GM19324 (cell line): ENCODE measurements at regions not wholly inside any gene's neighbourhood (a gene's known extent, or its start where the extent isn't known, plus 50 kb on each side); places are given as distances from the start of the nearest gene placed in this dataset.

Source experiments
- ATAC-seq: cut with Tn5 transposase; IDR thresholded peaks from one replicate; pipeline ENCODE4 v1.9.1; 2021; ENCODE audit warnings: mild to moderate bottlenecking, moderate library complexity; ENCODE audit not compliant: unreplicated experiment, low FRiP score

DNA sequence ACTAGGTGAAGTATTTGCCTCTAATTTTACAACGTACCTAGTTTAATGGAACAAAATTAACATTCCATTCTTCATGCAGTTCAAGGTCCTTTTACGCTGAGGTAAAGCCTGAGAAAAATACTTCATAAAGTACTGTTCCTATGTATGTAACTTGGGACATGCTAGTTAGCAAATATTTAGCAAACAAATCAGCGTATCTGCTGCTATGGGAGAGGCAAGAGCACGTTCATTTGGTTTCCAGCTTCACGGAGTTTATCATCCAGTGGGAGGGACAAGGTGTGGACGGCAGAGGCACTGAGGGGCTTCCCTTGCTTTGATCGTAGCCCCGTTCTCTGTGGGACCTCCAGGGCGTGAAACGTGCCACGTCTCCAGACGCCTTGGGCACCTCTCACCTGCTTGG, 248.8 kb downstream of the IRS2 start:
- no peak for ATAC-seq

DNA sequence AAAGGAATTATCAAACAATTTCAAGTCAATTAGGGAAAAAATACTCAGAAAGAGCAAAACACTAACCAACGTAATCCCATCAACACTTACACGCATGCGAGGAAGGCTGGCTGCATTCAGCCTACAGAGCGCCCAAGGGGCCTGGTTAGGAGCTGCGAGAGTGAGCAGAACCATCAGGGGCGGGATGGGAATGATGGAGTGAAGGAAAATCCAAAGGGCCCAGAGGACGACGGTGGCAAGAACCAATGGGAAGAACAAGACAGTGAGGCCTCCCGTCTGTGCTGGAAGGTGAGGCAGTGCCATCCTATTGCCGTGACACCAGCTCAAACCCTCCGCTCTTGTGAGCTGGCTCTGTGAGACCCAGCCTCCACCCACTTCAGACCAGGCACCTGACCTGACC, 253.0 kb downstream of the IRS2 start:
- ATAC-seq, result no peak

DNA sequence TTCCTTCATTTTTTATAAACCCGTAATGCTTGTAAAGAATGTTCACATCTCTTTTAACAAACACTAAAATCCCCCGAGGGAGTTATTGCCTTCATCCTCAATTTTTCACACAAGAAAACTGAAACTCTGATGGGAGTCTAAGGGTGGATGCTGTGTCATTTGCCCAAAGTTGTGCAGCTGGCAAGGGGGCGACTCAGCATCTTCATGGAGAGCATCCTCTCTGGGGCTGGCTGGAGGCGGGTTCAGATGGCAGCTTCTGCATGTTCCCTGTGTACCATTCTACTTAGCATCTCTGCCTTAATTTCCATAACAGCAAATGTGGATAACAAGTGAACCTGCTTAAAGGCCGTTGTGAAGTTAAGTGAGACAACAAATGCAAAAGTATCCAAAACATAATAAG, 256.4 kb downstream of the IRS2 start:
- ATAC-seq, result no peak

DNA sequence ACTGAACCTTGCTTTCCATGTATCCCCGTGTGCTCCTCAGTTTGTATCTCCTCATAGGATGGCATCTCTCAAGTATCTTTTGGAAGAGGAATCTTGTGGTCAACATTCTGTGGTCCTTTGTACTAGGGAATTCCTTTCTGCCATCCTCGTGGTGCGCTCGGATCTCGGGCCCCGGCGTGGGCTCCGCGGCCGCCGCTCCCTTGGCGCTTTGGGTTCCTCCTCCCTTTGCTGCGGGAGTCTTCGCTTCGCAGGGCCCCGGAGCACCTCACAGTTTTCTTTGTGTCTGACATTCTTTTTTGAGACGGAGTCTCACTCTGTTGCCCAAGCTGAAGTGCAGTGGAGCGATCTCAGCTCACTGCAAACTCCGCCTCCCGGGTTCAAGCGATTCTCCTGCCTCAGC, 264.7 kb downstream of the IRS2 start:
- ATAC-seq, result no peak

DNA sequence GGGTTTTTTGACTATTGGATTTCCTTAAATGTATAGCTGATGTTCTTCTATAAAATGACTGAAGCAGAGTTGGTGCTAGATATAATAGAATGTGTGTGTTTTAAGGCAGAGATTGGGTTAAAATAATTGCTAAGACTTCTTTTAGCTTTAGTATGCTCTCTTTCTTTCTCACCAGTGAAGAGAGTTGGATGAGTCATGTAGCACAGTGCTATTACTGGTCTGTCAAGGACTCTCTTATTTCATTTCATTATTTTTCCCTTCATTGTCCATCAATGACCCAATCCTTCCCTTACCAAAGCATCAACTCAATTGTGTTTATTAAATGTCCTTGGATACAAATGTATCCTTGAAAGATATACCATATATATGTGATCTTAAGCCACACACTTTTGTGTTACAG, 268.9 kb downstream of the IRS2 start:
- no peak for ATAC-seq

DNA sequence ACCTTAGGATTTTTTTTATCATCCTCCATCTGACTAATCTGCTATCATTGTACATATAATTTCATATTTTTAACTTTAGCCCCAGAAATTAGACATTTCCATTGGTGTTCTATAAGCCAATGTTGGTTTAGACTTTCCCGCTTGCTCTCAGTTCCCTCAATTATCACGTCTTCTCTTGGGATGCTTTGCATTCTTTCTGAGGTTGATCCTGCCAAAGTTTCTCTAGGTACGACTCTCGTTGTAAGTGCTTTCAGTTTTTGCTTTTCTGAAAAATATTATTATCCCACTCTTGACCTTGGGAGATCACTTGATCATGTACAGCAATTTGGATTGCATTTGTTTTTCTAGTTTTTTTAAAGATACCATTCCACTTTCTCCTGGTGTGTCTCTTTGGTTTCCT, 270.2 kb downstream of the IRS2 start:
- ATAC-seq, result no peak

DNA sequence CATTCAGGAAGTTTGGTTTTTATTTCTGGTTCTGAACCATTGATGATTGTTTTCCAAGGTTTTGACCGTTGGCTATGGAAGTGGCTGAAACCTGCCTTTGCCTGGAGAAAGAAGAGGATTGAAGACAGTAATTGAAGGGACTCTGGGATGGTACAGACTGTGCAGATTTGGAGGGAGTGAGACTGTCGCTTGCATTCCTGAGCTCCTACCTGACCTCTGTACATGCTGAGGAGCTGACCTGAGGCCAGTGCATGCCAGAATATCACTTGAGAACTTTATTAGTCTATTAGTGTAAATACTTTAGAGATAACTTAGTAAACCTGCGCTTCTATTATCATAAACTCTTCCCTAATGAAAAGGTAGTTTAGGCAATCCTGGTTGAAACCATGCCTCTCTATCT, 276.4 kb downstream of the IRS2 start:
- no peak for ATAC-seq

DNA sequence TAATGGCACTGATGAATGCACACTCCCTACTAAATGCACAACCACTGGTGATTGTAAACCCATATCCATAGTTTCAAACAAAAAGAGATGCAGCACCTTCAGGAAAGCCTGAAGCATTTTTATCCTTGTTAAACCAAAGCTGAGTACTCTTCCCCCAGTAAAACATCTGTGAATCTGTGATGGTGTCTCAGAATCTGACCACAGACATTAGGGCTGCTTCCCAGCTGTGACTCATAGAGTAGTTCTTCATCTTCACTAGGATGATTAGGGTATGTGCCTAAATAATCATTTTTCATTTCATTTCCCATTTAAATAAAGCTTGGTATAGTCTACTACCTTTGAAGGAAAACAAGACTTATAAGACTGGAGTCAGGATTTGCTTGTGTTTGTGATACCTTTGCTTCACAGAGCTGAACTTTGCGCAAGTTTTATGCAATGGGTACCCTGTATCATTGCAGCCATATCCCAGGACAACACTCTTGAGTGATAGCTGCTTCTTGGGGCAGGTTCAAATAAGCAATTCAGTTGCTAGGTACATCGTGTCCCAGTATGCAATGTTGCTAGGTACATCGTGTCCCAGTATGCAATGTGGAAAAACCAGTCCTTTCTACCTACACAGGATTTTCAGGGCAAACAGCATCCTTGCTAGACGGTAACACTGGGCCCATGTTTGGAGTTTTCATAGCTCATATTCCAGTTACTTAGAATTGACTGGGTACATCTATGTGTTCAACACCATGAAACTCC, 277.1 kb downstream of the IRS2 start:
- ATAC-seq, result no peak

DNA sequence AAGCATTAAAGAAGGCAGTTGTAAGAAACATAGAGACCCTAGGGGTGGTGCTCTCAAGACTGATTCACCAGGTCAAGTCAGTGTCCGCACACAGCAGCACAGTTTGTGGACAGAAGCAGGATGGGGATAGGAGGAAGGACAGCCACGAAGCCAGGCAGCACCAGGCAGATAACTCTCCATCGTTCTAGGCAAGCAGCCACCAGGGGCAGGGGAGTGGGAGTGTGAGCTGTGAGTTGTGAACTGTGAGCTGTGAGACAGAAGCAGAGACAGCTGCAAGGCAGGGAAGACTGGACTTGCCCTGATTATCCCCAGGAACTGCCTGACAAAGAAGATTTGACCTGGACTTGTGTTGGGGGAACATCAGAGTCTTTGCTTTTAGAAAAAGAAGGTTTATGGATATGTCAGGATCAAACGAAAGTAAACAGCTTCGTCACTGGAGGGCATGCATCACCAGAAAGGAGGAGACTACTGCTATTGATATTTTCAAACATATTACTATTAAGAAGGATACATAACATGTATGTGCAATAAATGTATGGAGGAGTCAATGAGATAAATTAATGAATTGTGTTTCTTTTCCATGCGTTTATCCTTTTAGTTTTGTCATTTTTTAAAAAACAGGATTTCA, 286.1 kb downstream of the IRS2 start:
- ATAC-seq, result no peak

DNA sequence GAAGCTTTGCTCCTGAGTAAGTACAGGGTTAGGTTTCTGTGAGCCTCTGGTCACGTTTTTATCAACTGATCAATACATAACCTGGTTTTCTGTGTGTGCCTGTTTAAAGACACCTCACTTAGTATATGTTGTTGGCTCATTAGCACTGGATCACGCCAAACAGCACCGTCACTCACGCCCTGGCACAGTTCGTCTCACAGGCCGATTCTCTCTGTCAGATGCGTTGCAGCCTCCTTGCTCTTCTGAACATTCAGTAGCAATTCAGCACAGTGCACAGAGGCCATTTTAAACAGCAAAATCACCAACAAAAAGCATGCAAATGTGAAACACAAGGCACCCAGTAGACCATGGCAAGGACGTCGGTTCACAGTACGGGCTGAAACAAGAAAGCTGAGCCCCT, 288.5 kb downstream of the IRS2 start:
- ATAC-seq, result no peak

DNA sequence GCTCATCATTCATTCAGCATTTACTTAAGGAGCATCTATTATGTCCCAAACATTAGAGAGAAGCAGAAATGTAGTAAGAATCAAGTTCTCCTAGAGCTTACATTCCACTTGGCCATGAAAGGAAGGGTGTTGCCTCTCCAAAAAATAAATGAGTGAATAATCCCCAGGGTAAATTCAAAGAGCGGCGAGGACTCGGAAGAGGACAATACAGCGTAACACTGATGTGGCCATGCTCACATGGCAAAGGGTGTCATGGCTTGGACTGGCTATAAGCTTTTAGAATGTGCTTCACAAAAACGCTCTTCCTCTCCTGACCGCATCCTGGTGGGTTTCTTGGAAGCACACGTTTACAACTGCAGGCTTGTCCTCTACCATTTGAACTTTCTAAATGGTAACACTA, 290.2 kb downstream of the IRS2 start:
- ATAC-seq, result no peak

DNA sequence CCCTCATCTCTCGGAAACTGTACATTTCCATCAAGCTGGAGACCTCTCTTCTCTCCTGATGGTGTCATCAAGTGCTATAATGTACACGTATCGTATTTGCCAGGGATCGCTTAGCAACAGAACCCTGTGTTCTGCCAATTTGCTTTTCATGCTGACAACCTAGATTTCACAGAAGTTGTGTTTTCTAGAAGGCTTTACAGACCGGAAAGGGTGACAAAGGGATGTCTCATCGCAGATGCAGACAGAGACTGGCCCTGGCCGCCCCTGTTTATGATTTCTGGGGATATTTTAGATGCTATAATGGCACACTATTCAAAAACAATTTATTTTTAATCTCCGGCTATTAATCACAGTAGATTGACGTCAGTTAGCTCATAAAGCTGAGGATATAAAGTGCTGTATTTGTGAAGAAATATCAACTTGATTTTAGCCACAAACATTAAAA, 291.4 kb downstream of the IRS2 start:
- no peak for ATAC-seq

DNA sequence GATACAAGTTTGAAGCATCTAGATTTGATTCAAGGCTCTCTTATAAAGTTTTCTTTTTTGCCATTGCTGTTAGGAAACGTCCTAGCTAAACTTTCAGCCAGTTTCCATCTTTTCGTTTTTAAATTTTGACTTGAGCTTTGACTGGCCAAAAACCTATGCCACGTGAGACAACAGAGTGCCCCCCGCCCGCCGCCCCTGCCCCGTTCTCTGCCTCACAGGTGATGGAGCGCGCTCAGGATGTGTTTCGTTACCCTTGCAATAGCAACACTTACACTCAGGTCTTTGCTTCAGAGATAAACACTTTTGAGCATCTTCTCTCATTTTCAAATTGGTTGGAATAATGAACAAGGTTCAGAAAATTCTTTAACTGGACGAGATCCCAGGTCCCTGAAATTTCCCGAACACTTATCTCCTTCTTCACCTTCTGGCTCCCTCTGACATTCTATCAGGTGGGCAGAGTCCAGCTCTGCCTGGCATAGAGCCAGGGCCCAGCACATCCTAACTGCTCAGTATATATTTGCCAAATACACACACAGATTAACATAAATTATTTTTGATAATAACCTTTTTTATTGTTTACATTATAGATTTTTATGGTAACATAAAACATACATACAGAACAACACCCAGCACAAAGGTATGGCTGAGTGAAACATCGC, 301.1 kb downstream of the IRS2 start:
- no peak for ATAC-seq

DNA sequence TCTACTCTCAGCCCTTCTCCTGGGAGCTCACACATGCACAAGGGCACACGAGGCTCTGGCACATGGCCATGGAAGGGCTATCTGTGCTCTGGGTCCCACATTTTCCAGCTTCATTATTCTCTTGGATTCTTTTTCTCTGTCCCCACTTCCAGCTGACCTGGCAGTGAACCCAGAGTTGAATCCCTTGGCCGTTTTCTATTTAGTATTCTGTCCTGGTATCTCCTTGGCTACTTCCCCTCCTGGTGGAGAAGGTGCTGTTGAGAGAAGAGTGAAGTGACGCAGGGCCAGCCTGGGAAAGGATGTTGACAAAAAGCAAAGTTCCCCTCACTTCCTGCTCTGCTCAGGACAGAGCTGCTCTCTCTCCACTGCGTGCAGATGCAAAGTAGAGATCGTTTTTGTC, 303.1 kb downstream of the IRS2 start:
- no peak for ATAC-seq

DNA sequence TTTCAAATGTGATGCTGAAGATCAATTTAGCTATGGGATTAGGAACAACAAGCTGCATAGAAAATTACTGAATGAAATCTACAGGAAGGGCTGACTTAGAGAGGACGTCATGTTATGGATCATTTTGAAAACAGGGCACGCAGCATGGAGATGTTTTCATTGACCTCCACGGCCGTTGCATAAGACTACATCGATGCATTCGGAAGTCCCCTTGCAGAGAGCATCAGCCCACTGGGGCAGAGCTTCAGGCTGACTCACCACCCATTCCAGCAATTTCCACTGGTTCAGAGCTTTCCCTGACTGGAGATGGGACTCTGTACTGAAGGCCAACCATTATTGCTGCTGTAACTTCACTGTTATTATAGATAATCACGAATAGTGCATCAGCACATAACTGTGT, 305.3 kb downstream of the IRS2 start:
- ATAC-seq, result no peak

DNA sequence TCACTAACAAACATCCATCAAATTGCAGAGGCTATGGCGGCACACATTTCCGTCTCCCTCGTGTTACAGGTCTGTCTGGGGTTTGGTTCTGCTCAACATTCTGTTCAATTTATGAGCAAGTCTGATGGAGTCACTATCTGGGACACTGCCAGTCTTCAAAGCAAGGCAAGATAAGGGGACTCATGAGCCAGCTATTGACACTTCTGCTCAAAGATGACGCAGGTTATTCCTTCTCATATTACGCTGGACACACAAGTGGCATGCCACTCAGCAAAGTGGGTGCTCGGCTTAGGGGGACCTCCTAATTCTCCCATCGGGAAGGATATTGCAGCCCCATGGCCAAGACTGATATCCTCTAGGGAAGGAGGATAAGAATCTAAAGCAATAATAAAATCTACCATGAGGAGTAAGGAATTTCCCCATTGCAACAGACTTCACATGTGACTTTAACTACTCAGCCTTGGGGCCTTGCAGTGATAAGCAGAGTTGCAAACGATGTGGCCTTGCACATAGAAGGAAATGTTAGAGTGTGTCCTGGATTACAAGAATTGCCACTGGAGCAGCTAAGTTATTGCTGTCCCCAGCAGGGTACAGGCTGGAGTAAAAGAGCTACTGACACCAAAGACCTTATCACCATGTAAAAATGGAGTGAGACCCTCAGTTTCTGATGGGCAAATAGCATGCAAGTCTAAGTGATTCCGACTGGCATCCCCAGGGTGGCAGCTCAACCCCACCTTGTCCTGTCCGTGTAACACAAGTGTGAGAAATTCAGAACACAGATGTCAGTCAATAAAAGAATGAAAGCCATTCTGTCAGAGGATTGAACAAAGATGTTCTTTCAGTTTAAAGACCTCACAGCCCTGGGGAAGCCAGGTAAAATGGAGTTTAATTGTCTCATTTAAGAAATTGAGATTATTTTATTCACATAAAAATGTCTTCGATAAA, 306.1 kb downstream of the IRS2 start:
- no peak for ATAC-seq

DNA sequence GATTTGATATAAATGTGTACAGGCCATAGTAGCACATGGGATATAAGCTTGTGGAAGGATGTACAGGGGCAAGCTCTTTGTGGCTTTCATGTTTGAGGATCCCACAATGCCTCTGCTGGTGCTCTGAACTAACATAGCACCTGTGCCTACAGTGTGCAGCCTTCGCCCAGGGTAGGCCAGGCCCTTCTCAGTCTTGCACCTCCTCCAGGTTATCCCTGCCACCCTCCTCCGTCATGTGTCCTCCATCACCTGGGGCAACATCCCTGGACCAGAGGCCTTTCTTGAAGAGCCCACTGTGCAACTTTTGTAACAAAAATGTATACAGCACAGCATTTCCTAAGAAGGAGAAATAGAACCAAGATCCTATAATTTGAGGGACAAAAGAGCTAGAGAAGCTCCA, 306.8 kb downstream of the IRS2 start:
- ATAC-seq, result no peak

DNA sequence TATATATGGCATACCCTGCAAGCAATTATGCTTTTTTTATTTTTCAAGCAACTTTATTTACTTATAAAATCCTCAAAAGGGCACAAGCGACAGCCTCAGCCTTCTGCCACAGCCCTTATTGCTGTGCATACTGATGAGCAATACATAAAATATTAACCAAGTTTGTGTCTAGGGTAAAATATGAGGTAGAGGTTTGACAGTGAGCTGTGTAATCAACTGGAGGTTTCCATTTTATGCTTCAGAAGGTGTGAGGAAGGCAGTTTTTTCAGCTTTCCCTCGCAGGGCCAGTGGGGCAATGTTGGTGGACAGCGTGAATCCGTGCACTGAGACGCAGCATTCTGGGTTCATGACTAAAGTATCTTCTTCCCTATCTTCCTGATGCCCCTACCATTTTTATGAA, 310.4 kb downstream of the IRS2 start:
- no peak for ATAC-seq

DNA sequence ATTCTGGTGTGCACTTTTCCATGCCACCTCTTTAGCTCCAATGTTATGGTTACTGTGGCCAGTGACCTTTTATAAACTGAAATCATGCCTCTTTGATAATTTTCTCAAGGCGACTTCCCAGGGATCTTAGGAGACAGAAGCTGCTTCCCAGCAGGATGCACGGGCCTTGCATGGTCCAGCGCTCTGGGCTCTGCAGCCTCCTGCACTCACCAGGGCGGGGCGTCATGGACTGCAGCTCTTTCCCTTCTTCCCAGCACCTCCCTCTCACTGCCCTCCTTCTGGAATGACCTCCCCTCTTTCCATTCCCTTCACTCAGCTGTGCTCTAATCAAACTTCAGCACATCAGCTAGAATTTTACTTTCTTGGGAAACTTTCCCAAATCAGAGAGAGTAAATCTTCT, 318.3 kb downstream of the IRS2 start:
- ATAC-seq, result no peak

DNA sequence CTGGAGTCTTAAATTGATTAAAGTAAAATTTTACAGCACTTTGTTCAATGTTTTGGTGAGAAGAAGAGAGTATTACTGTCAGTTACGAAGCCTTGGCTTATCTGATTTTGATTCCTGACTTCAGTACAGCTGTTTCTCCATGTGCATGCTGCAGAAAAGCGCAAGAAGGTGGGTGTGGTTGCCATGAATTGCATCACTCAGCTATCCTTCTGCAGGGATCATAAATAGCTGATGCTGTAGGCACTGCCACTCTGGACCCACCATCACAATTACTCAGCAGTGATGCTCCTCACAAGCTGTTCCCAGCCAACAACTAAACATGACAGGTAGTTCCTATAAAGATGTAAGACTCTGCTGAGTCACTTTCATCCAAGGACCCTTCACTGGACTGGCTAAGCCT, 321.2 kb downstream of the IRS2 start:
- no peak for ATAC-seq
